DMS79 (cell line): ENCODE measurements at regions not wholly inside any gene's neighbourhood (a gene's known extent, or its start where the extent isn't known, plus 50 kb on each side); places are given as distances from the start of the nearest gene placed in this dataset.

Experiments
- DNase-seq: peaks from one replicate; lab custom pipeline; 2025; lab: John Stamatoyannopoulos, UW

DNA sequence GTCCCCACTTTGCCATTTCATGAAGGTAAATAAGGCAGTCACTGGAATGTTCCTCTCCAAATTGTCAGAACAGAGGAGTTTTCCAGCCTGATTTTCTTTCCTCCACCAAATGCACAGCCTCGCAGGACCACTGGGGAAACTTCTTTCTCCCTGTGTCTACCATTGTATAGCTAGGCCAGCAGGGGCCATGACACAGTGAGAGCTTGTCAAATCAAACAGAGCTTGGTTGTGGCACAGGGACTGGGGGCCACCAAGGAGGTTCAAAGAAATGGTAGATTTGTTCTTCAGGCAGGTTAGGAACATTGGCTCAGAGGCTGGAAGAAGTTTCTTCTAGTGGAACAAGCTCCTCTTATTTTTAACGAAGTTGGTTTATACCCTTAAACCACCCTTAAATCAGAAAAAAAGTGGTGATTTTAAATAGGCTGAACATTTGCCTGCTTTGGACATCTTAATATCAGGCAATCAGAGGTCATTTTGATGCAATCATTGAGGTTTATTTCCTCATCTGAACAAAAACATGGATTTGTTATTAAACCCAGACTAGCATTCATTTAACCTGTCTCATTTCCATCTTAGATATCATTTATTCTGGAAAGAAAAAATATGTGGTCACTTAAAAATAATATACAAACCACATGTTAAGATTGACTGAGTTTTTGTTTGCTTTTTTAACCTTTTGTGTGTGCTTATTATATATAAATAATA lies 105.6 kb downstream of the GTPBP8 start:
- DNase-seq = no peak

DNA sequence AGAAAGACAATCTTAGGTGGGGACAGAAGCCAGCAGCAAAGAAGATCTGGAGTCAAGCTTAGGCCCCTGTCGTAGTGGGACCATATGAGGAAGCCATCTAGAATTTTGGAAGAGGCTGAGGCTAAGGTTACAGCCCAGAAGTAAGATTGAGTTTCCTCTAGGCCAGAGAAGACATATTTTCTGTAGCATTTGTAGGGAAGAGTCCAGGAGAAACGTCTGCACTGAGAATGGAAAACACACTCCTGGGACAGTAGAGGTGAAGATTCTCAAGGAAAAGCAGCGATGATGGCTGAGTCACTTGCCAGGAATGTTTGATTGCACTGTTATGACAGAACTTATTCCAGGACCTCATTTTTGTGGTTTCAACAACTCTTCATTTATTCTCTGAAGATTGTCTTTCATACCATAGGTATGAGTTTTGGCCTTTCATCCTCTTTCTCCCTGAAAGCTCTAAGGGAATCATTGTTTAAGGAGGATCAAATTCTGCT lies 107.2 kb downstream of the GTPBP8 start:
- no peak for DNase-seq

DNA sequence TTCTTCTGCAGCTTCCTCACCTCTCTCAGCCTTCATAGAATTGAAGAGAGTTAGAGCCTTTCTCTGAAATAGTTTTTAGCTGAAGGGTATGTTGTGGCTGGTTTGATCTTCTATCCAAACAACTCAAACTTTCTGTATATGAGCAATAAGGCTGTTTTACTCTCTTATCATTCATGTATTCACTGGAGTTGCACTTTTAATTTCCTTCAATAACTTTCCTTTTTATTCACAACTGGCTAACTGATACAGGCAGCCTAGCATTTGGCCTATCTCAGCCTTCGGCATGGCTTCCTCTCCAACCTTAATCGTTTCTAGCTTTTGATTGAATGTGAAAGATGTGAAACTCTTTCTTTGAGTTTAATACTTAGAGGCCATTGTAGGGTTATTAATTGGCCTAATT lies 109.3 kb downstream of the GTPBP8 start:
- DNase-seq = no peak

DNA sequence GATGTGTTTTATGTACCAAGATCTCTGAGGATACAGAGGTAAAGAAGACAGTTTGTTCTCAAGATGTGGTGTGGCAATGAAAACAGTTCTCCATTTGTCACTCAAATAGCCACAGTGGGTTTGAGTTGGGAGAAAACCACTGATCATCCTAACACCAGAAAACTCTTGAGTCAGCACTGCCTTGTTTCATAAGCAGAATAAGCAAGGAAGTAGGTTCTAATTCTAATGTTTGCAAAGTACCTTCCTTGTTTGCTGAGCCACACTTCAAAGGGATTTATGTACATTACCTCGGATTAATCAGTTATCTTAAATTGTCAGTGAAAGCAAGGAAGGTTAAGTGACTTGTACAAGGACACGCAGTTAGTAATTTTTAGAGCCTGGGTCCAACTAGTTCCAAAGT lies 107.8 kb upstream of the BOC start:
- no peak for DNase-seq

DNA sequence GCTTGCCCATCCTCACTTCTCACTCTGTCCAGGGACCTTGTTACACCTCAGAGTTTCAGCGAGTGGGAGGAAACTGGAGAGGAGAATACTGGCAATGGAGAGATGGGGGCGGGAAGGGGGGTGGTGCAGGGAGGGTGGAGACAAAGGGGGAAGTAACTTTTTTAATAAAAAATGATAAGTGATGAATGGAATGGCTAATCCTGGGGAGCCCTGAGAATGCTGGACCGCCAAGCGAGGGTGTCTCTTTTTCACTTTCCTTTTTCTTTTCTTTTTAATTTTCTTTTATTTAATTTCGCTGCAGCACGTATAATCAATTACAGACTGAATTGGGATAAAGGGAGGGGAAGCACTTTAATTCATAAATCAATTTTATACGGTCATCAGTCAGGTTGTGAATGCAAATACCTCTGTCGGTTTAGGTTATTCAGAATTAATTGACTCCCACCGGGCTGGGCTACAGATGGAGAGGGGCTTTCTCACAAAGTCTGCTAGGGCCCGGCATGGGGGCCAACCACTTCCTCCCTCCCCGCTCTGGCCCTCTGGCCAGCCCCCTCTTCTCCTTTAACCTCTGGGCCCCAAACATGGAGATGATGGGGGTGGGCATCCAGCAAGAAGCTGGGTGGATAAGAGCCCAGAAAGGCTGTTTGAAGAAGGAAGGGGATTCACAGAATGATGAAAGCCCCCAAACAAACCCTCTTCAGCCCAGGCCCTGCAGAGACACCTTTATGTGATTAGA lies 106.8 kb upstream of the BOC start:
- DNase-seq = no peak

DNA sequence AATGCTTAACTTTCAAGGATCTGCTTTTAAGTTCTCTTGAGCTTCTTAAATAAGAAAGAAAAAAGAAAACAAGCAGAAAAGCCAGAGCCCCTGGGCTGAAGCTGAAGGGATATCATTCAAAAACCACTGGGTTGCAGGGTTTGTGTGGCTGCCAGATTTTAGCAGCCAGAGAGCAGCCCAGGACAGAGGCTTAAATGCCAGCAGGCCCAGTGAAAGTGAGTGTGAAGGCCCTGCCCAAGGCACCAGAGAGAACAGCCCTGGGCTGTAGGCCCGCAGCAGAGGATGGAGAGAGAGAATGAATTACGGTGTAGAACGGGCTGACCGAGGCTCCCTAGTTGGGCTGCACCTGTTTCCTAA lies 106.3 kb upstream of the BOC start:
- DNase-seq = no peak

DNA sequence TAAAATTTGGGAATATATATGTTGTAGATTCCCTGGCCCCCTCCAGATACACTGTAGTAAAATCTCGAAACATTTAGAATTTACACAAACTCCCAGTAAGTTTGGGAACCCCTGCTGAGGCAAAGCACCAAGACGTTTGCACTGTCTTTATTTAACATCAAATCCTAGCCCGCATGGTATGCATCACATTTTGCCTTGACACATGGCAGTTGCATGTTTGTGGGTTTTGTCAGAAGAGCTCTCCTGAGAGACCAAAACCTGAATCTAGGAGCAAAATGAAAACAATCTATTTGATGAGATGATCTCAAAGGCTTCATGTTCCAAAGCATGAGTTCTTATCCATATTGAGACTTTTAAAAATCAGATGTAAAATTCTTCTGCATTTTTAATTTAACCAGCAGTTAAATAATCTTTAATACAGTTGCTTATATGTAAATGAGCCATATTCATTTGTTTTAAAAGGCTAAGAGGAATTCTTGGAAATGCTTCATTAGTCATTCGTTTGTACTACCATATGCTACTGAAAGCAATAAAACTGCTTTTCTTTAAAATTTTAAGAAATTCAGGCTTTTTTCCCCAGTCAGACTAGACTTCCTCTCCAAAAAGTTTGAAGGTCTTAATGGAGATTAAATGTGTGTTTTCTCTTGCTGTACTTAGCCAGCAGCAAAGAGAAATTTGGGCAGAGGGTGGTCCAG lies 105.2 kb upstream of the BOC start:
- no peak for DNase-seq

DNA sequence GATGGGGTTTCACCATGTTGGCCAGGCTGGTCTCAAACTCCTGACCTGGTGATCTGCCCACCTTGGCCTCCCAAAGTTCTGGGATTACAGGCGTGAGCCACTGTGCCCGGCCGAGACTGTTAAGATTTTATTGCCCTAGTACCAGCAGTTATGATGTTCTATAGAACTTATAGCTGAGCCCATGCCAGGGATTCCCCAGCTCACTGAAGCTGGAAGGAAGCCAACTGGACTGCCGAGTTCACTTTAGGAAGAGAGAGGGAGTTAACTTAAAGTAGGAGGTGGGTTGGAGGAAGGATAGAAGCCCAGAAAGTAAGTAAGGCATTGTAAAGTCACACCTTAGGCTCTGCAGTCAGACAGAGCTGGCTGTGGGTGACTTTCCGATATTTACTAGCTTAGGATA lies 101.1 kb upstream of the BOC start:
- no peak for DNase-seq

DNA sequence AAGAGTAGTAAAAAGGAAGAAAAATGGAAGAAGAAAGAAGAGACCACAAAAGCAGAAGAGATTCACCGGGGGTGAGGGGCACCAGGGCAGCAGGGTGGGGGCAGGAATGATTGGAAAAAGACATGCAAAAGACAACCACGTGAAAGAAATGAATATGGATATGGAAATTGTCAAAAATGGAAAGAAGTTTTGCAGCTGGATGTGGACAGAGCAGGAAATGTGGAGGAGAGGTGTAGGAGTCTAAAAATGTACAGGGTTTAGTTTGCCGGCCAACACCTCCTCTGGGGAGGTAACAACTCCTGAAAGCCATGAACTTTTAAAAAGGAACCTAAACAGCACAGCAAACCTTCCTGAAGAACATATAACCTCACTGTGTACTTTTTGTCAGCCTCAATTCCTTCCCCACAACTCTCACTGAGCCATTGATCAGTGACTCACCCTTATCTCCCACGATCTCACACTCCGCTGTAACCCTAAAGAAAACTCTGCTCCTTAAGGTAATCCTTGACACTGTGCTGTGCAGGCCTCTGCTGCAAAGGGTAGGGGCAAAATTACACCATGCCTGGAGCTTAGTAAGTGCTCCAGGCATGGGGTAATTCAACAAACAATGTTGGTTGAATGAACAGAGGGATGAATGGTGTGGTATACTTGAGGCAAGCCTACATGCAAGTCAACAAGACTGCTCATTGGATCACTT lies 100.2 kb upstream of the BOC start:
- no peak for DNase-seq

DNA sequence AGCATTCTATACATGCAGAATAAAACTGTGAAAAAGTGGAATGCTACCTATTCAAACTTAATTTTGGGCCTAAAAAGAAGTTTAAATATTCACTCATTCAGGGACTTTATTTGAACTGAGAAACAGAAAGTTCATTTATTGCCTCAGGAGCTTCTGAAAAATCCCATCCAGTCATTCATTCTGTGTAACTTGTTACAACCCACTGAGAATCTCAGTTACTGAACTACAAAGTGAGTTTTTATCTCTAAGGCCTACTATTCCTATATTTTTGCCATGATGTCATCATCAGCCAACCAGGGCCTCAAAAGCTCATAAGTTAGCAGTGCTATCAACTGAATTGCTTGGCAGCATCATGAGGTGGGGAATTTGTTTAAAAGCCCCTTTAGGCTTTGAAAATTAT lies 98.0 kb upstream of the BOC start:
- no peak for DNase-seq

DNA sequence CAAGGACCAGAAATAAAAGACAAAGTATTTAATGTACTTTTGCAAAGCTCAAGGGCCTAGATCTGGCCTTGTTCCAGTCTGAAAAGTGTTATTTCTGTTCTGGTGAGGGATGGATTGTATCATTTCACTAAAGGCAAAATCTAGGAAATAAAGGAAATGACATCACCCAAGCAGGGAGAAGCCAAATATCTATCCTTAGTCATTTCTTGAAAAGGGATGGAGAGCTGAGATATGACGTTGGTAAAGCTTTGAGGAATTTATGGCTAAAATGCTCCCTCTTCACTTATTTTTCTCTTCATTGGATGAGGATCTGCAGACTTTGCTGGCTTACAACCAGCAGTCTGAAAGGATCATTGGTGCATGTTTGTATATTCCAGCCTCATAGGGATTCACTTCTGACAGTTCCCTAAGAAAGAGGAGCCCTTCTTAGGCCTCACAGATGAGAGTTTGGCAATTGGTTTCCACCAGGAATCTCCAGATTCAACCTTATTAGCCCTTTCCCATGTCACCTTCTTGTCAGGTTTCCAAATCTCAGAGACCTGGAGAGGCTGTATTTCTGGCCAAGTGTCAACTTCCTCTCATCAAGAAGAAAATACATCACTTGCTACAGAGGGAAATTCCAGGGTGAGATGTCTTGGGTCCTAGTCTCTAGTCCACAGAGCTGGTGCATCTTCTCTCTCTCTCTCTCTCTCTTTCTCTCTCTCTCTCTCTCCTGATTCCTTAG lies 93.7 kb upstream of the BOC start:
- DNase-seq = peak; percentile 48

DNA sequence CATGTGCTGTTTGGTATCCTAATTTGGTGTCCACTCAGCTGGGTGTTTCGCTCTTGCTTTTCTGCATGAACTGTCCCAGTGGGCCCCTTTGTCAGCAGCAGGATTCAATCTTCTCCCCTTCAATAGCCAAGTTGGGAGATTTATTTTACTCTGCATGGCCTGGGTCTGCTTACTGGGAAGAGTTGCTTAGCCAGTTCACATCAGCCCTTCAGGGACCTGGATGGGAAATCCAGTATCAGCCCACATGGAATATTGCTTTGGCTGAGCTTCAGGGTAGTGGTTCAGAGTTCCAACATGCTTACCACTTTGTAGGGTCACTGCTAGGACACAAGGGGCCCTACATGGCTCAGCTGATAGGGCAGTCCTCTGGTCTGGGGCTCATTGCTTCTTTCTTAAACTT lies 93.0 kb upstream of the BOC start:
- no peak for DNase-seq

DNA sequence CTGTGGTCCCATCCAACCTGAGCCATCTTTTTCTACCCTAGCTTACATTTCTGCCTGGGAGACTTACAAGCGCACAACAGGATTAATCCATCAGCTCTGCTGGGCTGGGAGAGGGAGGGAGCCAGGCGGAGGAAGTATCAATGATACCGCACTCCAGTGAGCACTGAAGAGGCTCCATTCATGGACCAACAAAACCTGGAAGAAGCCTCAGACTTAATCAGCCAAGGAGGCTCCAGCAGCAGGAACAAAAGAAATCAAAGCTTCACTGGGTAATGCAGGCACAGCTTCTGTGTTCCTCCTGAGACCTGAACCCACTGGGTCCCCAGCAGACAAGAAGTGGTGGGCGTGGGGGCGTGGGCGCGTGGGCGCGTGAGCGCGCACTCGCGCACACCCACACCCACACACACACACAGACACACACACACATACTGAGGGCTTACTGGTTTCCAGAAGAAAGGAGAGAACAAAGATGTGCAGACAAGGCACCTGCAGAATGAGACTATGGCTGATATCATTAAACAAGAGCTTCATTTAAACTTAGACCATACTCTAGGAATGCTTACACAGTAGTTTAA lies 87.0 kb upstream of the BOC start:
- DNase-seq = peak; percentile 70

DNA sequence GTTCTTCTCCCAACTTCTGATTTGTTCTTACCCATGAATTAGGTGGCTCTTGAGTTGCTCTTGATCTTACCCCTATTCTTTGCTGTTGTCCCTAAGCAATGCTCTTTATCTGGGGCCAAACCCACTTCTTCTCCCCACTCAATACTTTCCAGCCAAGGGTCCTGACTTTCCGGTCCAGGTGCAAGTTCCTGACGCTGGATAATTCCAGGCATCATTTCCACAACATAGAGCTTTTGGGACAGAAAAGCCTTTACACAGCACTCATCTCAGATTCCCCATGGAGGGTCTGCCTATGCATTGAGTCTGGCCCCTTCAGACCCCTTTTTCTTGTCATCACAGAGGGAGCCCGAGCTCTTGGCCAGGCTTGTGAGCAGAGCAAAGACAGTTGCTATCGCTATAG lies 85.4 kb upstream of the BOC start:
- DNase-seq = no peak

DNA sequence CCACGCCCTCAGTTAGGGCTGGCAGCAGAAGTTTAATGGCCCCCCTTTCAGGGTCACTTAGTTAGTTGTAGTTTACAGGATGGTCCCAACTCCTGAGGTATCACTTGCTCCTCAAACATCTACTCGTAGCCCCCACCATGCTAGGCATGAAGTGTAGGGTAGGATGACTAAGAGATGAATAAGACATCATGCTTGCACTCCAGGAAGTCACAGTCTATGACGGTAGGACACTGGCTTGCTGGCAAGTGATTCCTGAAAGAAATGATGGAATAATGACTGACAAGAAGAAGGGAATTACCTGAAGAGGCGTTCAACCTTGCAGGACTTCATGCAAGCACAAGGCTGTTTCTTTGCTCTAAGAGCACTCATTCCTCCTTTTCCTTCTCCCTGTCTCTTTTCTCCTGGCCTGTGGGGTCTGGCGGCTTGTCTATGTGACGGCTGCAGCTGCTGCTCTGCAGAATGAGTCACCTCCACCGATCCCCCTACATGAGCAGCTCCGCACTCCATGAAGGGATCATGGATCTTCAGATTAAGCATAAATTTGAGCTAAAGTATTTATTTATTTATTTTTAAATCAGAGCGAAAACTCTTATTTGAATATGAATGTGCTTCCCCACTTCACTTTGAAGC lies 82.9 kb upstream of the BOC start:
- no peak for DNase-seq

DNA sequence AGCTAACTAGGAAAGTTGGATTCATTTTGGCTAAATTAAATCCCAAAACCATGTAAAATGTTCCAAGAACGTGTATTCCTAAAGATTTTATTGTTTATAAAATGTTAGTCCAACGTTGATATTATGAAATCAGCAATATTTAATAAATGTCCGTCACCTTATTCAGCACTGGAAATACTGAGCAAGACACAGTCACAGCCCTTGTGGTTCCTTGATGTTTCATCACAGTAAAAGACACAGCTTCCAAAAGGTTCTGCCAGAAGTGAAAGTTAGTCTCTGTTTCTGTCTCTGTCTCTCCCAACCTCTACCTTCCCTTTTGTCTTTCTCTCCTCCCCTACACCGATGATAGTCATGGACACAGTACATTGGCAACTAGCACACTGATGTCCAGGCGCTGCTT lies 82.2 kb upstream of the BOC start:
- no peak for DNase-seq

DNA sequence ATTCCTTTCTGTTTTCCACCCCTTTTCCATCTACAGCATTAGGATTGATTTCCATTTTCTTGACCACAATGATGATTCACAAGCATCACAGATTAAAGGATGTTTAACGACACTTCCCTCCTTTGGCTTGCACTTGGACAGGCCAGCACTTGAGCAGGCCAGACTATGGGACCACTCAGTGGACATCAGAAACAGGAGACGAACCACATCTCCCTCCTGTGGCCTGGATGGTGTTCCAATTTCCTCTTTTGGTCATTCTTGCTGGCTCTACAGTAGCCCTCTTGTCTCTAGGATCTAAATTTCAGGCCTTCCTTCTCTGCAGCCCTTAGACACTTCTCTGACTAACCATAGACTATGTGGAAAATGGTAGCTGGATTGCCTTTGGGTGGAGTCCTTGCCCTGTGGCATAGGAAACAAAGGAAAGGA lies 78.8 kb upstream of the BOC start:
- DNase-seq = no peak

DNA sequence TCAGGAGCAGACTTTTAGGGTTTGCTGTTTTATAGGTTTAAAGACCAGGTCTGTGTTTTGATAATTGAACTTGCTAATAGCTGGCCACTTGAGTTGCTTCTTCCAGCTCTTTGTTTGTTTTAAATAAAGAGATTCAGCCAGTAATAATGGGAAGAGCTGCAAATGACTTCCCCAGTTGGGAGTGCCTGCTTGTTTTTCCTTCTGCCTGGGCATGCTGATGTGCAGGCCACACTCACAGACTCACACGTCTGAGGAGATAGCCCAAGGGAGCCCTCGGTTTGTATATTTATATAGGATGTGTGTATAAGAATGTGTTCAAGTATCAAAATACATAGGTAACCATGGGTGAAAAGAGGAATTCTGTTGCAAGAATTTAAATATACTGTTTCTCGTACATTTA lies 78.2 kb upstream of the BOC start:
- DNase-seq = no peak

DNA sequence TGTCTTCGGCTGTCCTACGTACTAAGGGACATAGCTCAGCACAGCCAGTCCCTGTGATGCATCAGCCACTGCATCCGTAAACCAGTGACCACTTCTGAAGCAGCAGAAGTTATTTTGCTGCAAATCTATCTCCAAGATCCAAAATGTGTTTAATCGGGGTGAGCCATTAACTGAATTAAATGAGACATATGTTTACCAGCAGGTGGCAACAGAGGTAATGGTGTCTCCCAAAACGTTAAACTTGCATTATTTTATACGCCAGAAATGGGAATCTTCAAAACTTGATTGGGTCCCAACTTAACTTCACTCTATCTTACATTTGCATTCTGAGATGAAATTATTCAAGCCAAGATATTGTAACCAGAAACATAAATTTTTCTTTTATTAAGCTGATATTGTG lies 75.3 kb upstream of the BOC start:
- no peak for DNase-seq

DNA sequence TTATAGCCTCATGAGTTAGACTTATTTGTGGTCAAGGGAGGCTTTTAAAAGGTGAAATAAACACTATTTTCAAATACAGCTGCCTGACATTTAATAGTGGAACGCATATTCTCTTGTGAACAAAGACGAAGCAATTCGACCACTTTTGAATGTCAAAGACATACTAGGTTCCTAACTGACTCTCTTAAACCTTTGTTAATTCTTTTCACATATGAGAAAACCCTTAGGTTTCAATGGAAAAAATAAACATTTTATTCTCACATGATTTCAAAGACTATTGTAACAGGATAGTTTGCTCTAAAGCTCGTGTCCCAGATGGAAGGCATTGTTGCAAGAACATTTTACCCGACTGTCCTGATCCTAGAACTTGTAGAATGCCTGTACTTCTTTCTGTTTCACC lies 74.8 kb upstream of the BOC start:
- no peak for DNase-seq
